GM12864 (cell line): ENCODE measurements at regions not wholly inside any gene's neighbourhood (a gene's known extent, or its start where the extent isn't known, plus 50 kb on each side); places are given as distances from the start of the nearest gene placed in this dataset.

Experiments
- DNase-seq: peaks from one replicate; pipeline ENCODE4 v3.0.0-alpha.2; 2011; ENCODE audit warnings: low read depth
- H3K4me3 ChIP-seq: 2 replicates; pipeline ENCODE4 v1.5.1; 2011; ENCODE audit warnings: mild to moderate bottlenecking, low read depth, low read length, control low read depth
- TF ChIP-seq, protein P1 (sequence below): IDR thresholded peaks from 2 replicates; pipeline ENCODE4 v1.5.1; 2011; ENCODE audit warnings: low read depth, mild to moderate bottlenecking, moderate library complexity, low read length, control low read depth, inconsistent platforms; ENCODE audit errors: missing control alignments

DNA sequence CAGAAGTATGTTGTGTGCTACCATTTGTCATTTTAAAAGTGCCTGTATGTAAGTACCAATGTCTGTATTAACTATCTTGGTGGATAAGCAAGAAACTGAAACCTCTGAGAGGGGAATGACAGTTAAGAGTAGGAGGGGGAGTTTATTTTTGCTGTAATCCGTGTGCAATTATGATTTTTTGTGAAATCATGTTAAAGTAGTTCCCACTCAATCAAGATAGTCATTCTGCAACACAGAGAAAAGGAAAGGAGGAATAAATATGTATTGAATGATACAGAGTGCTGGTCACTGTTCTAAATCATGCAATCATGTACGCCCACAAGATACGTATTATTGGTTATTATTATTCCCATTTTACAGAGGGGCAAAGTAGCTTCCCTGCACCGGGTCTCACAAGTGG is 105.1 kb upstream of the UBE2E1 start:
- DNase-seq: no peak
- TF ChIP-seq, protein P1, sequence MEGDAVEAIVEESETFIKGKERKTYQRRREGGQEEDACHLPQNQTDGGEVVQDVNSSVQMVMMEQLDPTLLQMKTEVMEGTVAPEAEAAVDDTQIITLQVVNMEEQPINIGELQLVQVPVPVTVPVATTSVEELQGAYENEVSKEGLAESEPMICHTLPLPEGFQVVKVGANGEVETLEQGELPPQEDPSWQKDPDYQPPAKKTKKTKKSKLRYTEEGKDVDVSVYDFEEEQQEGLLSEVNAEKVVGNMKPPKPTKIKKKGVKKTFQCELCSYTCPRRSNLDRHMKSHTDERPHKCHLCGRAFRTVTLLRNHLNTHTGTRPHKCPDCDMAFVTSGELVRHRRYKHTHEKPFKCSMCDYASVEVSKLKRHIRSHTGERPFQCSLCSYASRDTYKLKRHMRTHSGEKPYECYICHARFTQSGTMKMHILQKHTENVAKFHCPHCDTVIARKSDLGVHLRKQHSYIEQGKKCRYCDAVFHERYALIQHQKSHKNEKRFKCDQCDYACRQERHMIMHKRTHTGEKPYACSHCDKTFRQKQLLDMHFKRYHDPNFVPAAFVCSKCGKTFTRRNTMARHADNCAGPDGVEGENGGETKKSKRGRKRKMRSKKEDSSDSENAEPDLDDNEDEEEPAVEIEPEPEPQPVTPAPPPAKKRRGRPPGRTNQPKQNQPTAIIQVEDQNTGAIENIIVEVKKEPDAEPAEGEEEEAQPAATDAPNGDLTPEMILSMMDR: no peak
- no peak overlapping the region for H3K4me3 ChIP-seq

DNA sequence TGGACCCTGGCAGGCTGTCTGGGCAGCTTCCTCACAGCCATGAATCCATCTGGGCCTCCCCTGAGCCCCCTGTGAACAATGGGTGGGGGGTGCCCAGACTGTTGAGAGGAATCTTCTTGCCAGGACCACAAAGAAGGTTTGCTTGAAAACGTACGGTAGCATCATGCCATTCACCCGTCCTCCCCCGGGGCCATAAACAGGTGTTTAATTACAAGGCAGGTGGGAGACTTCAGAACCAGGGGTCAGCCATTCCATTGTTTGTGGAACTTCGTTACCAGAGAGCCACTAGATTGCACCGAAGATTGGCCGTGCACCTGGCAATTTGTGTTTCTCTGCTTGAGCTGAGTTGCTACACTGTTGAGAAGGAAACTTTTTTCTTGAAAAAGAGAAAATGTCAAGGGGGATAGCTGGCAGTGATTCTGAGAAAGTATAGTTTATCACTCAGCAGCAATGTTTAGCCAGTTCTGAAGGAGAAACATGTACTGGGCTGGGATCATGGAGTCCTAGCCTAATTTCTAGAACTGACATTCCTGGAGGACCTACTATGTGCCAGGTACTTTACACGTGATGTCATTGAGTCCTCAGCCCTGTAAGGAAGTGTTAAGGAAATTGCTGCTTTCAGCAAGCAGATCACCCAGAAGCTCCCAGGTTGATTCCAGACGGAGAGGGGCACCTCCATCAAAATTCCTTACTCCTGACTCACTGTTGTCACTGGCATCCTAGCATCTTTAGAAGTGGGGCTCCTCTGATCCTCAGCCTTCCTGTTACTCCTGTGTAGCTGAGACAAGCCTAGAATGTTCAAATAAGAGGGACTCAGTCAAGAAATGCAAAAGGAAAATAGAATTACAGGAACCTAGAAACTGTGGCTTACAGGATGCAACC is 103.8 kb upstream of the UBE2E1 start:
- no peak for DNase-seq
- TF ChIP-seq, protein P1: no peak
- H3K4me3 ChIP-seq: no peak overlapping the region

DNA sequence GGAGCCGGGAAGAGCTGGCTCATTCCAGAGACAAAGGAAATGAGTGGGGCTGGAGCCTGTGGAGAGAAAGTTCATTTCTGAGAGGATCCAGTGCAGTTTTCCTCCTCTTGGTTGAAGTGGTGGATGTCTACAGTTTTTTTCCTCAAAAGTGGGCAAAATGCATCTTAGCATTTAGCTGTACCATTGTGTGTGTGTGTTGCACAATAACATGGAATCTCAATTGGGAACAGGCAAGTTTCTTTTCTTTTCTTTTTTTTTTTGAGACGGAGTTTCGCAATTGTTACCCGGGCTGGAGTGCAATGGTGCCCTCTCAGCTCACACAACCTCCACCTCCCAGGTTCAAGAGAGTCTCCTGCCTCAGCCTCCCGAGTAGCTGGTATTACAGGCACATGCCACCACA is 101.5 kb upstream of the UBE2E1 start:
- no peak overlapping the region for H3K4me3 ChIP-seq
- TF ChIP-seq, protein P1: no peak
- no peak for DNase-seq

DNA sequence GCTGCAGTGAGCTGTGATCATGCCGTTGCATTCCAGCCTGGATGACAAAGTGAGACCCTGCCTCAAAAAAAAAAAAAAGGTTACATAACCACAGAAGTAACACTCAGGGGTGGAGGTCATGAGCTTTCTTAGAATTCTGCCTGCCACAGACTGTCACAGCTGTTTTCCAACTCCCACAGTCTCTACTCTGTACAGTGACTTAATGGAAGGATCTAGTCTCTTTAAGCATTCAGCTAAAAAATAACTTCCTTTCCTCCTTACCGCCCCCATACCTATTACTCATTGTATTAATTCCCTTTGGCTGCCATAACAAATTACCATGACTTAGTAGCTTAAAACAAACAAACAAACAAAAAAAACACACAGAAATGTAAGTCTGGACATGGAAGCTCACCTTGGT is 99.6 kb upstream of the UBE2E1 start:
- no peak for DNase-seq
- TF ChIP-seq, protein P1: no peak
- H3K4me3 ChIP-seq: no peak overlapping the region

DNA sequence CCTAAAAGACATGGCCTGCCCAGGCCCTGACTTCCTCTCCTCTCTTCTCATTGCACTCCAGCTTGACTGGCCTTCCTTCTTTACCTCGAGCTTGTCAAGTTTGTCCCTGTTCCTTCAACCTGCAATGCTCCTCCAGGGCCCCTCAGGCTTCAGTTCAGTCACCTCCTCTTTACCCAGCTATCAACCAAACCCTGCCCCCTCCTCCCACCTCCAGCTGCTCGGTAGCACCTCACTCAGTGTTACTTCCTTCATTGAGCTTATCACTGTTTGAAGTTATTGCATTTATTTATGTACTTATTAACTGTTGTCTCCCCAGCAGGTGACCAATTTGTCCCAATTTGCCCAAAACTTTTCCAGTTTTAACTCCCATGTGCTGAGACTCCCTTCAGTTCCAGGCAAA is 95.8 kb upstream of the UBE2E1 start:
- TF ChIP-seq, protein P1: no peak
- no peak overlapping the region for H3K4me3 ChIP-seq

DNA sequence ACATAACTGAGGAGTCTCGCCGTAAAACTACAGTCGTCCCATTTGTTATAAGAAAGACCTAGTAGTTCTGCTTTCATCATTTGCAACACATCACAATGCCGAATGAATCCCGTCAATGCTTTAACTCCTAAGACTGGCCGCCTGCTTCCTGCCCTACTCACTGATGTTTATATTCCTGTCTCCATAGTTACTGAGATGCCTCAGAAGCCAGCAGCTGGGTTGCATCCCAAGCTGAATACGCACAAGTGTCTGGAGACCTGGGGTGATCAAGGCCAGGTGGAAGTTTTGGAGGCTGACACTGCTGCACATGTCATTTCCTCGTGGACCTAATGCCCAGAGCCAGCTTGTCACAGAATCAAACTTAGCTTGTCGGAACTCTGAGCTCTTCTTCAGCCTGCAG is 95.2 kb upstream of the UBE2E1 start:
- no peak overlapping the region for H3K4me3 ChIP-seq
- DNase-seq: no peak
- TF ChIP-seq, protein P1: no peak

More for the DNA sequence above, 95.8 kb upstream of the UBE2E1 start:
- no peak for DNase-seq

DNA sequence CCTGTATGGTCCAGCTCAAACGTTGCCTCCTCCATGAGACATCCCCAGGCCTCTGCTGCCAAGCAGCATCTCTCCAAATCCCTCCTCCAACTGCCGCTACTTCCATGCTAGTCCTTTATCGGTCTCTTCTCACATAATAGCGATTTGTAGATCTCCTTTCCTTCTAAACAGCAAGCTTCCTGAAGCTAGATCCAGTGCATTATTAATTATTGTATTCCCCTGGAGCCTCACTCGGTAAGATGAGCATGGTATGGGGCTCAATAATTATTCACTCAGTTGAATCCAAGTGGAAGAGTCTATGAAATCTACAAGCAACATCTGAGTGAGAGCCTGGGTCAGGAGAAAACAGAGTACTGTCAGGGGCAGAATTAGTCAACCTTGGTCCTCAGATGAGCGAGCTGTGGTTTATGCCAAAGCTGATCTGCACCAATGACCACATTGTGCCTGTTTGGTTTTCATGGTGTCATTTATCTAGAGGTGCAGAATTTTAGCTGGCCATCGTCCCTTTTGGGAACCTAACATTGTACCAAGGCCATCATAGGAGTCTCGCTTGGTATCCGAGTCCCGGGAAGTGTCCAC is 93.8 kb upstream of the UBE2E1 start:
- TF ChIP-seq, protein P1: no peak
- H3K4me3 ChIP-seq: no peak overlapping the region
- DNase-seq: no peak
